ENCODE measurements at regions not wholly inside any gene's neighbourhood (a gene's known extent, or its start where the extent isn't known, plus 50 kb on each side); places are given as distances from the start of the nearest gene placed in this dataset.

GRCh38 chr2:61714210-61714609 lies 139.7 kb downstream of the FAM161A start:
- no peak for TF ChIP-seq POLR2A (IDR thresholded peaks at IDR 0.05; ENCODE audit: low read length)
- no peak for TF ChIP-seq GATA1 (IDR thresholded peaks at IDR 0.05; ENCODE audit: low read depth, low read length)
